ENCODE measurements at regions not wholly inside any gene's neighbourhood (a gene's known extent, or its start where the extent isn't known, plus 50 kb on each side); places are given as distances from the start of the nearest gene placed in this dataset.

DNA sequence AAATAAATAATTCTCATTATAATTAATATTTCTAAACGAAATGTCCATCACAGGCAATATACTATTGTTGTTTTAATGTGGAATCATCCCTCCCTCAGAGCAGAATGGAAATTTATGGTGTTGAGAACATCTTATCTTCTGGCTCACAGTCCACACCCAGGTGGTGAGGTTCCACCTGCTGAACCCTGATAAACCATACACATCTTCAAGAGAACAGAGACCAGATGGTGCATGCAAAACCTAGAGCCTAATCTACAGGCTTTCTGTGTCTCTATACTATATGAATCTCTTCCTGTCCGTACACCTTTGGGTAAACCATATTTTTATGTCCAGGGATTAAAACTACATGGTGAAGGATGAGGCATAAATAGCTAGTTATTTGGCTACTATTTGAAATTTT, 52.3 kb upstream of the UFL1 start:
- Histone ChIP-seq H3K4me3 (replicated peaks in 1 of 3; ENCODE audit: insufficient read depth in 1 of 3, low read depth in 2 of 3, low read length in 3 of 3) (no peak overlapping the region), H3K79me2 (ENCODE audit: insufficient read depth, low read length) (no peaks in the 10 kb centered on the region), H3K36me3 (replicated peaks in 1 of 2; ENCODE audit: control insufficient read depth in 1 of 2, insufficient read depth in 2 of 2, low read length in 2 of 2) (no peaks in the 10 kb centered on the region), H3K9me3 (ENCODE audit: low read length) (no peaks in the 10 kb centered on the region), H3K27ac (ENCODE audit: extremely low read length, insufficient read depth, low read length) (no peak overlapping the region), H3K27me3 (ENCODE audit: control insufficient read depth in 1 of 2, insufficient read depth in 2 of 2, low read length in 2 of 2) (no peaks in the 10 kb centered on the region), H4K20me1 (ENCODE audit: insufficient read depth, low read length) (no peaks in the 10 kb centered on the region), H3K4me2 (ENCODE audit: low read depth, low read length) (no peak overlapping the region), H3K4me1 (ENCODE audit: insufficient read depth, low read length) (no peaks in the 10 kb centered on the region), H3K9ac (ENCODE audit: insufficient read depth, low read depth, low read length) (no peak overlapping the region), H2AFZ (ENCODE audit: low read length) (no peak overlapping the region)
- in situ Hi-C loops (cut with HindIII; ENCODE audit: extremely low pct_ligation_motif_present, low pct_unique_long_range_greater_than_20kb) = no loop called here
- POLR2A ChIA-PET = no interaction called here
- no TSS peak for BruUV-seq (replicated peaks)
- intact Hi-C loops (cut with micrococcal nuclease; ENCODE audit: unreplicated experiment) = loop anchor here (2.0 to 5.0 kb wide), 3 partner anchors 821 to 1107 kb away; no protein-coding TSS in a partner anchor
- DNase-seq (ENCODE audit: low spot score) (no peak), FAIRE-seq (no peak), ATAC-seq (no peak)
- no peak for TF ChIP-seq PHF21A (CRISPR knock-in tag; IDR thresholded peaks at IDR 0.05)
- CTCF ChIA-PET (ENCODE audit: low intra/inter-chr PET ratio, low total read pairs) = no interaction called here
- WGBS (ENCODE audit: low lambda C conversion rate) = 0% methylated on average over 2 of the region's 2 CpGs

DNA sequence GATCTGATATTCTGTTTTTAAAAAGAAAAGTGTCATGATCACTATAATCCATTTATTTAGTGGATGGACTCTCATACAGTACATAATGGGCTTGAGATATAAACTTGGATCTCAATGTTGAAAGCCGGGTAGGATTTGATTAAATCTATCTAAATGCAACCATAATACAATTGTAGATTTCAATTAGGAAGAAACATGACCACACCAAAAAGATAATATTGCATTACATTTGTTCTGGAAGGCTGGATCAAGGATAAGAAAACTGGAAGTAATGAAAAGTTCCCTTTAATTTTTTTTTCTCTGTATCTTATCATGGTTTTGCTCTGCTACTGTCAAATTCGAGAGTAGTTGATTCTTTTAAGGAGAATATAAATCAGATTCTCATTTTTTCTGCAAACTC, 51.3 kb upstream of the UFL1 start:
- FAIRE-seq (no peak), DNase-seq (ENCODE audit: low spot score) (no peak), ATAC-seq (no peak)
- POLR2A ChIA-PET = no interaction called here
- CTCF ChIA-PET (ENCODE audit: low intra/inter-chr PET ratio, low total read pairs) = no interaction called here
- no peak overlapping the region for H3K9ac ChIP-seq (ENCODE audit: insufficient read depth, low read depth, low read length)
- H3K36me3 ChIP-seq (replicated peaks in 1 of 2; ENCODE audit: control insufficient read depth in 1 of 2, insufficient read depth in 2 of 2, low read length in 2 of 2) = no peaks in the 10 kb centered on the region
- H3K27me3 ChIP-seq (ENCODE audit: control insufficient read depth in 1 of 2, insufficient read depth in 2 of 2, low read length in 2 of 2) = no peaks in the 10 kb centered on the region
- 2% methylated on average over 2 of the region's 2 CpGs for WGBS (ENCODE audit: low lambda C conversion rate)
- H3K79me2 ChIP-seq (ENCODE audit: insufficient read depth, low read length) = no peaks in the 10 kb centered on the region
- intact Hi-C loops (cut with micrococcal nuclease; ENCODE audit: unreplicated experiment) (no loop called here), in situ Hi-C loops (cut with HindIII; ENCODE audit: extremely low pct_ligation_motif_present, low pct_unique_long_range_greater_than_20kb) (no loop called here)
- no peaks in the 10 kb centered on the region for H3K4me1 ChIP-seq (ENCODE audit: insufficient read depth, low read length)
- no peak overlapping the region for H3K27ac ChIP-seq (ENCODE audit: extremely low read length, insufficient read depth, low read length)
- no TSS peak for BruUV-seq (replicated peaks)
- H3K4me3 ChIP-seq (replicated peaks in 1 of 3; ENCODE audit: insufficient read depth in 1 of 3, low read depth in 2 of 3, low read length in 3 of 3) = no peak overlapping the region
- TF ChIP-seq NFE2 (CRISPR knock-in tag; IDR thresholded peaks at IDR 0.05) = no peak
- no peak for TF ChIP-seq STAT5B (CRISPR knock-in tag; IDR thresholded peaks at IDR 0.05)
- TF ChIP-seq CREB1 (IDR thresholded peaks at IDR 0.05) = no peak
- no peak for TF ChIP-seq CREB1 (CRISPR knock-in tag; IDR thresholded peaks at IDR 0.05)
- TF ChIP-seq ZNF777 (CRISPR knock-in tag; IDR thresholded peaks at IDR 0.05) = no peak
- TF ChIP-seq, protein P1, sequence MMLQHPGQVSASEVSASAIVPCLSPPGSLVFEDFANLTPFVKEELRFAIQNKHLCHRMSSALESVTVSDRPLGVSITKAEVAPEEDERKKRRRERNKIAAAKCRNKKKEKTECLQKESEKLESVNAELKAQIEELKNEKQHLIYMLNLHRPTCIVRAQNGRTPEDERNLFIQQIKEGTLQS (CRISPR knock-in tag; IDR thresholded peaks at IDR 0.05) = no peak
- TF ChIP-seq, protein P2, sequence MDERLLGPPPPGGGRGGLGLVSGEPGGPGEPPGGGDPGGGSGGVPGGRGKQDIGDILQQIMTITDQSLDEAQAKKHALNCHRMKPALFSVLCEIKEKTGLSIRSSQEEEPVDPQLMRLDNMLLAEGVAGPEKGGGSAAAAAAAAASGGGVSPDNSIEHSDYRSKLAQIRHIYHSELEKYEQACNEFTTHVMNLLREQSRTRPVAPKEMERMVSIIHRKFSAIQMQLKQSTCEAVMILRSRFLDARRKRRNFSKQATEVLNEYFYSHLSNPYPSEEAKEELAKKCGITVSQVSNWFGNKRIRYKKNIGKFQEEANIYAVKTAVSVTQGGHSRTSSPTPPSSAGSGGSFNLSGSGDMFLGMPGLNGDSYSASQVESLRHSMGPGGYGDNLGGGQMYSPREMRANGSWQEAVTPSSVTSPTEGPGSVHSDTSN (CRISPR knock-in tag; IDR thresholded peaks at IDR 0.05) = no peak
- TF ChIP-seq YY1 (IDR thresholded peaks at IDR 0.05; ENCODE audit: insufficient read depth, insufficient replicate concordance, low read depth, low read length) = no peak
- no peak for TF ChIP-seq SNRNP70 (IDR thresholded peaks at IDR 0.05; ENCODE audit: low read depth, low read length)
- no peak for TF ChIP-seq SPEN (CRISPR knock-in tag; IDR thresholded peaks at IDR 0.05; ENCODE audit: low read depth)
- TF ChIP-seq SOX6 (IDR thresholded peaks at IDR 0.05) = no peak
- TF ChIP-seq SOX6 (CRISPR knock-in tag; IDR thresholded peaks at IDR 0.05) = no peak
- TF ChIP-seq ZKSCAN5 (CRISPR knock-in tag; IDR thresholded peaks at IDR 0.05) = no peak
- no peaks in the 10 kb centered on the region for H4K20me1 ChIP-seq (ENCODE audit: insufficient read depth, low read length)
- no peak overlapping the region for H2AFZ ChIP-seq (ENCODE audit: low read length)
- no peak overlapping the region for H3K4me2 ChIP-seq (ENCODE audit: low read depth, low read length)
- H3K9me3 ChIP-seq (ENCODE audit: low read length) = no peaks in the 10 kb centered on the region
